Osteocyte (in vitro differentiated cells): ENCODE measurements at regions not wholly inside any gene's neighbourhood (a gene's known extent, or its start where the extent isn't known, plus 50 kb on each side); places are given as distances from the start of the nearest gene placed in this dataset.

Experiments
- DNase-seq: peaks from one replicate; pipeline ENCODE4 v3.0.0; 2021; ENCODE audit warnings: mixed read lengths; ENCODE audit not compliant: unreplicated experiment; ENCODE audit errors: extremely low spot score
- H3K27ac Mint-ChIP-seq: one replicate; pipeline ENCODE4 v1.8.0; 2021; ENCODE audit warnings: mild to moderate bottlenecking, mixed read lengths; ENCODE audit not compliant: unreplicated experiment
- H3K27me3 Mint-ChIP-seq: one replicate; pipeline ENCODE4 v1.8.0; 2021; ENCODE audit warnings: mixed read lengths; ENCODE audit not compliant: unreplicated experiment
- H3K36me3 Mint-ChIP-seq: one replicate; pipeline ENCODE4 v1.8.0; 2021; ENCODE audit warnings: mixed read lengths; ENCODE audit not compliant: unreplicated experiment
- H3K4me1 Mint-ChIP-seq: one replicate; pipeline ENCODE4 v1.8.0; 2021; ENCODE audit warnings: mixed read lengths; ENCODE audit not compliant: unreplicated experiment
- H3K4me3 Mint-ChIP-seq: one replicate; pipeline ENCODE4 v1.8.0; 2021; ENCODE audit warnings: mild to moderate bottlenecking, moderate library complexity, mixed read lengths; ENCODE audit not compliant: unreplicated experiment
- H3K9me3 Mint-ChIP-seq: one replicate; pipeline ENCODE4 v1.8.0; 2021; ENCODE audit warnings: mixed read lengths; ENCODE audit not compliant: unreplicated experiment
- TF ChIP-seq, protein P1 (sequence below): fragments of 200-600 bp; sonication (generic); IDR thresholded peaks from 2 replicates; pipeline ENCODE4 v1.5.0; 2021; ENCODE audit warnings: antibody characterized with exemption, mild to moderate bottlenecking, moderate library complexity

DNA sequence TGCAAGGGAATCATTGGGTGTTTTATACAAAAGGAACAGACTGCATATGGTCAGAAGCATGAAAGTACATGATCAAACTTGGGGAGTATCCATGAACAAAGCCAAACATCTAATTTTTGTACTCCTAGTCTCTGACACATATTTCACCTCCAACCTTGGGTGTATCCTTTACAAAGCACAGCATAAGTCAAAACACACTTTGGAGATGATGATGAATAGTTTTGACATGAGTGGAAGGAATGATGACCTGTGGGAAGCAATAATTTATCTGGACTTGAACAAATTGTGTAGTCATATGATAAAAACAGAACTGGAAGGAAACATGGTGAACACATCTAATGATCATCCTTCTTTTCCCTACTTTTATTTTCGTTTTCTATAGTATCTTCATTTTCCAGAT is 108.7 kb upstream of the PLS3 start:
- Mint-ChIP-seq H3K9me3 (no peaks in the 10 kb centered on the region), H3K27ac (peak overlapping the region; percentile 71), H3K36me3 (no peaks in the 10 kb centered on the region), H3K27me3 (no peaks in the 10 kb centered on the region), H3K4me1 (peaks cover 38% of the 10 kb centered on the region), H3K4me3 (no peak overlapping the region)
- DNase-seq: no peak
- TF ChIP-seq, protein P1, sequence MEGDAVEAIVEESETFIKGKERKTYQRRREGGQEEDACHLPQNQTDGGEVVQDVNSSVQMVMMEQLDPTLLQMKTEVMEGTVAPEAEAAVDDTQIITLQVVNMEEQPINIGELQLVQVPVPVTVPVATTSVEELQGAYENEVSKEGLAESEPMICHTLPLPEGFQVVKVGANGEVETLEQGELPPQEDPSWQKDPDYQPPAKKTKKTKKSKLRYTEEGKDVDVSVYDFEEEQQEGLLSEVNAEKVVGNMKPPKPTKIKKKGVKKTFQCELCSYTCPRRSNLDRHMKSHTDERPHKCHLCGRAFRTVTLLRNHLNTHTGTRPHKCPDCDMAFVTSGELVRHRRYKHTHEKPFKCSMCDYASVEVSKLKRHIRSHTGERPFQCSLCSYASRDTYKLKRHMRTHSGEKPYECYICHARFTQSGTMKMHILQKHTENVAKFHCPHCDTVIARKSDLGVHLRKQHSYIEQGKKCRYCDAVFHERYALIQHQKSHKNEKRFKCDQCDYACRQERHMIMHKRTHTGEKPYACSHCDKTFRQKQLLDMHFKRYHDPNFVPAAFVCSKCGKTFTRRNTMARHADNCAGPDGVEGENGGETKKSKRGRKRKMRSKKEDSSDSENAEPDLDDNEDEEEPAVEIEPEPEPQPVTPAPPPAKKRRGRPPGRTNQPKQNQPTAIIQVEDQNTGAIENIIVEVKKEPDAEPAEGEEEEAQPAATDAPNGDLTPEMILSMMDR: no peak

DNA sequence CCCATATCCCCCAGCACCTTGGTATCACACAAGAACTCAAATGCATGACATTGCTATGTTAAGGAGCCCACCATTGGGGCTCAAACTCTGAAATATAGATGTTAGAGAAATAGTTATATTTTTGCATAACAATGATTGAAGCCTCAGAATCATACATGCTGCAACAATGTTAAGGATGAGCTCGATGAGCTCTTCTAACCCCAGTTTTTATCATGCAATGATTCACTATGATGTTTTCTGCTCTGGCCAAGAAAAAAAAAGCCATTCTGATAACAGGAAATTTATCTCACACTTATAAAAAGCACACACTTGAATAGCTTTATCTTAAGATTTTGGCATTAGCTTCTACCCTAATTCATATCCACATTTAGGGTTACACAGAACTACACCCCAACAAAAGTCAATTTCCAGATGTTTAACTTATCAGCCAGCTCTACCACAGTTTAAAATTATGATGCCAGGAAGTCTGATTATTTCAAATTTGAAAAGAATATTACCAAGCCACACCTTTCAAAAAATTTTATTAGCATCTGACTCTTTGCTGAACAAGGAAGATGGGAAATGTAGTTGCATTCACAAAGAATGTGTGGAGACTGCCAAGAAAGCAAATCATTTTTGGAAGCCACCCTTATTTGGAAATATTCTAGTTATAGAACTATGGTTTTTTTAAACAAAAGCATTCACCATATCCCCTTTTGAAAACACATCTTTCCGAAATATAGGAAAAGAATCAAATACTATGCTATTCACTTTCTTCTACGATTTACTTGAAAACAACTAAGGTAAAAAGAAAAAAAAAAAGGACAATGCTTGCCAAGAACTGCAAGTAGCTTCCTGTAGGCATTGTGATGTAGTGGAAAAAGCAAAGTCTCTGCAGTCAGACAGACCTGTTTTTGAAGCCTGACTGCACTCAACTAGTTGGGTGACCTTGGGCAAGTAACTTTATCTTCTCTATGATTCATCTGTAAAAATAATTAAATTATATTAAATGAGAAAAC is 100.8 kb upstream of the PLS3 start:
- Mint-ChIP-seq H3K9me3 (no peaks in the 10 kb centered on the region), H3K27ac (peak overlapping the region; percentile 78), H3K4me3 (peak overlapping the region; percentile 29), H3K36me3 (no peaks in the 10 kb centered on the region), H3K4me1 (peaks cover 22% of the 10 kb centered on the region), H3K27me3 (no peaks in the 10 kb centered on the region)
- TF ChIP-seq, protein P1: no peak
- DNase-seq: no peak

DNA sequence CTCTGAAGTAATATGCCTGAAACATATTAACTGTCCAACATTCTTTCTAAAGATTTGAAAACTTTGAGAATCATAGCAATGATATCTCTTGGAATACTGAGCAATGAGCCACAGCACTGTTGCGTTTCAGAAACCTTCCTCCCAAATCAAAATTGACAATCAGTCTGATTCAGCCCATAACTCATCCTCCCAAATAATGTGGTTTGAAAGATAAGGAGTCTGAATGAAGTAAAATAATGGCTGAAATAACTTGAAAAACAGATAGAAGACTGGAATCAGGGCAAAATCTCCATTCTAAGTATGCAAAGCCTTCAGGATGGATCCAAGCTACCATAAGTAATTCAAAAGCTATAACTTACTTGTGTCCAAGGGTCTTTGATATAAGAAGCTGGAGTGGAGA is 98.6 kb upstream of the PLS3 start:
- Mint-ChIP-seq H3K4me3 (no peak overlapping the region), H3K27me3 (no peaks in the 10 kb centered on the region), H3K9me3 (no peaks in the 10 kb centered on the region), H3K36me3 (no peaks in the 10 kb centered on the region), H3K4me1 (peaks cover 19% of the 10 kb centered on the region), H3K27ac (no peak overlapping the region)
- TF ChIP-seq, protein P1: no peak
- no peak for DNase-seq

DNA sequence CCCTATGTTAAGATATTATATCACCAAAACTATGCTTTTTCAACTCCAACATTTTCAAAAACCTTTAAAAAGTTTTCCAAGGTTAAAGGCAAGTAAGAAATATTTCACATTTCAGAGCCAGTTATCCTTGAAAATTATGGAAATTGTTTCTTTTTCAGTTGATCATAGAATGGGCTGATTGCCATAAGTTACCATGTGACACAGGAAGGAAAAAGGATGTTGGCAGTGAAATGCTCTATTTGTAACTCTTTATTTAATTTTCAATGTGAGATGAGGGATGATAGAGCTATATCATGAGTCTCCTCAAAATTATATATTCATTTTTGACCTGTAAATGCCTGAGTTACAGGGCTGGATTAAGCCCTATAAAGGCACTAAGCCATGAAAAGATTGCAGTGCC is 93.0 kb upstream of the PLS3 start:
- no peak overlapping the region for H3K4me3 Mint-ChIP-seq
- no peaks in the 10 kb centered on the region for H3K9me3 Mint-ChIP-seq
- DNase-seq: no peak
- H3K4me1 Mint-ChIP-seq: no peaks in the 10 kb centered on the region
- no peaks in the 10 kb centered on the region for H3K27me3 Mint-ChIP-seq
- TF ChIP-seq, protein P1: no peak
- no peak overlapping the region for H3K27ac Mint-ChIP-seq
- no peaks in the 10 kb centered on the region for H3K36me3 Mint-ChIP-seq

DNA sequence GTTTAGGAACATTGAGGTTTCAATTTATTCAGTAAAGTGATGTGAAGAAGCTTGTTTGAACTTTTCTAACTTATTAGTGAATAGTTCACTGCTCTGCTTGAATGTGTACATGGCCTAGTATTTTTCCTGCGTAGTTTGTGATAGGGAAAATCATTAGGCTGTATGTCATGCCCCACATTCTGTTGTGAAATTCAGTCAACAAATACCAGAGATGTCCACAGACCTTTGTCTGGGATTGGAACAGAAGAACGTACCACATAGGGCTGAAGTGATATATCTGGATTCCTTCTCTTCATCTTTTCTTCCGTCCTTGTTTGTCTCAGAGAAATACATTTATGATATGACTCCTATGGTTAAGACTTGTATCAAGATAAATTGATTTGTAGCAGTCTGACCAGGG is 88.8 kb upstream of the PLS3 start:
- no peak overlapping the region for H3K27ac Mint-ChIP-seq
- no peak overlapping the region for H3K4me3 Mint-ChIP-seq
- no peak for DNase-seq
- no peaks in the 10 kb centered on the region for H3K4me1 Mint-ChIP-seq
- H3K9me3 Mint-ChIP-seq: no peaks in the 10 kb centered on the region
- no peaks in the 10 kb centered on the region for H3K36me3 Mint-ChIP-seq
- TF ChIP-seq, protein P1: no peak
- no peaks in the 10 kb centered on the region for H3K27me3 Mint-ChIP-seq
